ENCODE measurements at regions not wholly inside any gene's neighbourhood (a gene's known extent, or its start where the extent isn't known, plus 50 kb on each side); places are given as distances from the start of the nearest gene placed in this dataset.

GRCh38 chr2:217316743-217317142 lies 456.9 kb upstream of the TNP1 start:
- H4K20me1 ChIP-seq (ENCODE audit: insufficient read depth, low read length), result no peaks in the 10 kb centered on the region
- H3K27ac ChIP-seq (ENCODE audit: extremely low read length, insufficient read depth, low read length), result no peak overlapping the region
- H3K9me3 ChIP-seq (ENCODE audit: low read length), result no peaks in the 10 kb centered on the region
- FAIRE-seq (no peak), ATAC-seq (no peak), DNase-seq (ENCODE audit: low spot score) (no peak)
- no peaks in the 10 kb centered on the region for H3K4me1 ChIP-seq (ENCODE audit: insufficient read depth, low read length)
- H3K79me2 ChIP-seq (ENCODE audit: insufficient read depth, low read length), result no peaks in the 10 kb centered on the region
- H3K9ac ChIP-seq (ENCODE audit: insufficient read depth, low read depth, low read length), result no peak overlapping the region
- H3K4me3 ChIP-seq (replicated peaks in 1 of 3; ENCODE audit: insufficient read depth in 1 of 3, low read depth in 2 of 3, low read length in 3 of 3), result no peak overlapping the region
- intact Hi-C loops (cut with micrococcal nuclease; ENCODE audit: unreplicated experiment) (no loop called here), in situ Hi-C loops (cut with HindIII; ENCODE audit: extremely low pct_ligation_motif_present, low pct_unique_long_range_greater_than_20kb) (no loop called here)
- WGBS (ENCODE audit: low lambda C conversion rate), result 18% methylated on average over 1 of the region's 1 CpG
- ChIA-PET POLR2A (no interaction called here), CTCF (ENCODE audit: low intra/inter-chr PET ratio, low total read pairs) (no interaction called here)
- H3K27me3 ChIP-seq (ENCODE audit: control insufficient read depth in 1 of 2, insufficient read depth in 2 of 2, low read length in 2 of 2), result no peaks in the 10 kb centered on the region
- H2AFZ ChIP-seq (ENCODE audit: low read length), result no peak overlapping the region
- H3K4me2 ChIP-seq (ENCODE audit: low read depth, low read length), result no peak overlapping the region
- no TSS peak for BruUV-seq (replicated peaks)
- no peaks in the 10 kb centered on the region for H3K36me3 ChIP-seq (replicated peaks in 1 of 2; ENCODE audit: control insufficient read depth in 1 of 2, insufficient read depth in 2 of 2, low read length in 2 of 2)
- TF ChIP-seq ZNF546 (CRISPR knock-in tag; conservative IDR thresholded peaks at IDR 0.05) (no peak), SAFB2 (CRISPR knock-in tag; IDR thresholded peaks at IDR 0.05; ENCODE audit: borderline replicate concordance, low read depth) (no peak), KAT2B (IDR thresholded peaks at IDR 0.05; ENCODE audit: borderline replicate concordance, low read depth, low read length) (no peak), THAP9 (CRISPR knock-in tag; IDR thresholded peaks at IDR 0.05; ENCODE audit: borderline replicate concordance) (no peak), U2AF2 (IDR thresholded peaks at IDR 0.05; ENCODE audit: low read depth, low read length) (no peak), NCOR1 (IDR thresholded peaks at IDR 0.05; ENCODE audit: borderline replicate concordance, low read length) (no peak), DZIP1 (CRISPR knock-in tag; IDR thresholded peaks at IDR 0.05) (no peak), SP5 (CRISPR knock-in tag; IDR thresholded peaks at IDR 0.05; ENCODE audit: borderline replicate concordance, low read depth) (no peak), ZBTB20 (CRISPR knock-in tag; IDR thresholded peaks at IDR 0.05; ENCODE audit: borderline replicate concordance, low read depth) (no peak), ZNF512 (CRISPR knock-in tag; IDR thresholded peaks at IDR 0.05) (no peak)
- TF ChIP-seq, protein P1, sequence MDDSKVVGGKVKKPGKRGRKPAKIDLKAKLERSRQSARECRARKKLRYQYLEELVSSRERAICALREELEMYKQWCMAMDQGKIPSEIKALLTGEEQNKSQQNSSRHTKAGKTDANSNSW (CRISPR knock-in tag; IDR thresholded peaks at IDR 0.05; ENCODE audit: borderline replicate concordance), result no peak
- TF ChIP-seq, protein P2, sequence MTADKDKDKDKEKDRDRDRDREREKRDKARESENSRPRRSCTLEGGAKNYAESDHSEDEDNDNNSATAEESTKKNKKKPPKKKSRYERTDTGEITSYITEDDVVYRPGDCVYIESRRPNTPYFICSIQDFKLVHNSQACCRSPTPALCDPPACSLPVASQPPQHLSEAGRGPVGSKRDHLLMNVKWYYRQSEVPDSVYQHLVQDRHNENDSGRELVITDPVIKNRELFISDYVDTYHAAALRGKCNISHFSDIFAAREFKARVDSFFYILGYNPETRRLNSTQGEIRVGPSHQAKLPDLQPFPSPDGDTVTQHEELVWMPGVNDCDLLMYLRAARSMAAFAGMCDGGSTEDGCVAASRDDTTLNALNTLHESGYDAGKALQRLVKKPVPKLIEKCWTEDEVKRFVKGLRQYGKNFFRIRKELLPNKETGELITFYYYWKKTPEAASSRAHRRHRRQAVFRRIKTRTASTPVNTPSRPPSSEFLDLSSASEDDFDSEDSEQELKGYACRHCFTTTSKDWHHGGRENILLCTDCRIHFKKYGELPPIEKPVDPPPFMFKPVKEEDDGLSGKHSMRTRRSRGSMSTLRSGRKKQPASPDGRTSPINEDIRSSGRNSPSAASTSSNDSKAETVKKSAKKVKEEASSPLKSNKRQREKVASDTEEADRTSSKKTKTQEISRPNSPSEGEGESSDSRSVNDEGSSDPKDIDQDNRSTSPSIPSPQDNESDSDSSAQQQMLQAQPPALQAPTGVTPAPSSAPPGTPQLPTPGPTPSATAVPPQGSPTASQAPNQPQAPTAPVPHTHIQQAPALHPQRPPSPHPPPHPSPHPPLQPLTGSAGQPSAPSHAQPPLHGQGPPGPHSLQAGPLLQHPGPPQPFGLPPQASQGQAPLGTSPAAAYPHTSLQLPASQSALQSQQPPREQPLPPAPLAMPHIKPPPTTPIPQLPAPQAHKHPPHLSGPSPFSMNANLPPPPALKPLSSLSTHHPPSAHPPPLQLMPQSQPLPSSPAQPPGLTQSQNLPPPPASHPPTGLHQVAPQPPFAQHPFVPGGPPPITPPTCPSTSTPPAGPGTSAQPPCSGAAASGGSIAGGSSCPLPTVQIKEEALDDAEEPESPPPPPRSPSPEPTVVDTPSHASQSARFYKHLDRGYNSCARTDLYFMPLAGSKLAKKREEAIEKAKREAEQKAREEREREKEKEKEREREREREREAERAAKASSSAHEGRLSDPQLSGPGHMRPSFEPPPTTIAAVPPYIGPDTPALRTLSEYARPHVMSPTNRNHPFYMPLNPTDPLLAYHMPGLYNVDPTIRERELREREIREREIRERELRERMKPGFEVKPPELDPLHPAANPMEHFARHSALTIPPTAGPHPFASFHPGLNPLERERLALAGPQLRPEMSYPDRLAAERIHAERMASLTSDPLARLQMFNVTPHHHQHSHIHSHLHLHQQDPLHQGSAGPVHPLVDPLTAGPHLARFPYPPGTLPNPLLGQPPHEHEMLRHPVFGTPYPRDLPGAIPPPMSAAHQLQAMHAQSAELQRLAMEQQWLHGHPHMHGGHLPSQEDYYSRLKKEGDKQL (CRISPR knock-in tag; IDR thresholded peaks at IDR 0.05; ENCODE audit: low read depth), result no peak
